ENCODE measurements at regions not wholly inside any gene's neighbourhood (a gene's known extent, or its start where the extent isn't known, plus 50 kb on each side); places are given as distances from the start of the nearest gene placed in this dataset.

GRCh38 chr13:89869312-89869711 lies 1478.2 kb upstream of the MIR17HG start:
- Mint-ChIP-seq H3K4me3 (no peak overlapping the region), H3K9me3 (peaks cover 4% of the 10 kb centered on the region), H3K36me3 (ENCODE audit: low read depth) (no peaks in the 10 kb centered on the region), H3K27me3 (ENCODE audit: low read depth, poor library complexity) (no peaks in the 10 kb centered on the region), H3K4me1 (no peaks in the 10 kb centered on the region), H3K27ac (no peak overlapping the region)
- TF ChIP-seq CTCF (IDR thresholded peaks at IDR 0.05): no peak
- DNase-seq: no peak

- H3K36me3 Mint-ChIP-seq (ENCODE audit: low read depth): no peaks in the 10 kb centered on the region
- no peak overlapping the region for H3K4me3 Mint-ChIP-seq
- H3K27me3 Mint-ChIP-seq (ENCODE audit: low read depth, poor library complexity): no peaks in the 10 kb centered on the region
- no peak overlapping the region for H3K27ac Mint-ChIP-seq
- H3K9me3 Mint-ChIP-seq: no peaks in the 10 kb centered on the region
- no peak for TF ChIP-seq CTCF (IDR thresholded peaks at IDR 0.05)
- no peak for DNase-seq
- no peaks in the 10 kb centered on the region for H3K4me1 Mint-ChIP-seq
Observed at GRCh38 chr13:89878904-89879303, 1468.6 kb upstream of the MIR17HG start.

GRCh38 chr13:89880201-89880600 lies 1467.3 kb upstream of the MIR17HG start:
- Mint-ChIP-seq H3K4me1 (no peaks in the 10 kb centered on the region), H3K4me3 (no peak overlapping the region), H3K27me3 (ENCODE audit: low read depth, poor library complexity) (no peaks in the 10 kb centered on the region), H3K27ac (no peak overlapping the region), H3K36me3 (ENCODE audit: low read depth) (no peaks in the 10 kb centered on the region), H3K9me3 (no peaks in the 10 kb centered on the region)
- DNase-seq: no peak
- no peak for TF ChIP-seq CTCF (IDR thresholded peaks at IDR 0.05)

- no peak for TF ChIP-seq CTCF (IDR thresholded peaks at IDR 0.05)
- Mint-ChIP-seq H3K36me3 (ENCODE audit: low read depth) (no peaks in the 10 kb centered on the region), H3K9me3 (no peaks in the 10 kb centered on the region), H3K4me3 (no peak overlapping the region), H3K27me3 (ENCODE audit: low read depth, poor library complexity) (no peaks in the 10 kb centered on the region), H3K27ac (no peak overlapping the region), H3K4me1 (no peaks in the 10 kb centered on the region)
- no peak for DNase-seq
Observed at GRCh38 chr13:89883893-89884448, 1463.5 kb upstream of the MIR17HG start.

- no peak overlapping the region for H3K27ac Mint-ChIP-seq
Observed at GRCh38 chr13:89890806-89891205, 1456.7 kb upstream of the MIR17HG start.

More at GRCh38 chr13:89890806-89891205, 1456.7 kb upstream of the MIR17HG start:
- no peak for TF ChIP-seq CTCF (IDR thresholded peaks at IDR 0.05)
- no peaks in the 10 kb centered on the region for H3K27me3 Mint-ChIP-seq (ENCODE audit: low read depth, poor library complexity)
- no peaks in the 10 kb centered on the region for H3K9me3 Mint-ChIP-seq
- no peak for DNase-seq
- H3K36me3 Mint-ChIP-seq (ENCODE audit: low read depth): no peaks in the 10 kb centered on the region
- H3K4me1 Mint-ChIP-seq: no peaks in the 10 kb centered on the region
- no peak overlapping the region for H3K4me3 Mint-ChIP-seq
